ENCODE measurements at regions not wholly inside any gene's neighbourhood (a gene's known extent, or its start where the extent isn't known, plus 50 kb on each side); places are given as distances from the start of the nearest gene placed in this dataset.
"Not testable (repeated sequence)": the region's sequence is repeated elsewhere in the genome, so short reads cannot be mapped to it uniquely, and the experiment has no call there.

DNA sequence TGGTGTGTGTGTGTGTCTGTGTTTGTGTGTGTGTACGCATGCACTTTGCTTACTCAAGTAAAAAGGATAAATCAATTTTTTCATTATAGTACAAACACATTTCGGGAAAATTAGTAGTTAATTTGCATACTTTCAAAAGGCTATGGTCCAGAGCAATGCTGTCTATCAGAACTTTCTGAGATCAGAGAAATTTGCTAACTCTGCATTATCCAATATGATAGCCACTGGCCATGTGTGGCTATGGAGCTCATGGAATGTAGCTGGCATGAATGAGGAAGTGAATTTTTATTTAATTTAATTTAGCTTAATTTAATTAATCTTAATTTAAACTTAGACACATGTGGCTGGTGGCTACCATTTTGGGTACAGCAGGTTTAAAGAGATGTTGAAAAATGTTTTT lies 289.6 kb downstream of the MAT2B start:
- DNase-seq: no peak

DNA sequence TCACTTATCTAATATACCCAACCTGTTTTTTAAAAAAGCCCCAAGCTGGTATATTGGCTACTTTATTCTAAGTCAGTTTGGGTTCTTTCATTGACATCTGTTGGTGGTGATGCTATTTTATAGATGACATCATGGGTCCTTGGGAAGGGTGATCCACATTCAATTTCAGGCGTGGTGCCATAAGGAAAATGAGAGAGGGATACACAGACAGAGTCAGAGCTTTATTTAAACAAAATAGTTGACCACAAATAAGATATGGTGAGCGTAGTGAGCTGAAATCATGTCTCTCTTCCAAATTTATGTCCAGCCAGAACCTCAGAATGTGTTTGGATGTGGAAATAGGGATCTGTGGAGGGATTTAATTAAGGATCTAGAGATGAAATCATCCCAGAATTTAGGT lies 302.4 kb downstream of the MAT2B start:
- DNase-seq: no peak

DNA sequence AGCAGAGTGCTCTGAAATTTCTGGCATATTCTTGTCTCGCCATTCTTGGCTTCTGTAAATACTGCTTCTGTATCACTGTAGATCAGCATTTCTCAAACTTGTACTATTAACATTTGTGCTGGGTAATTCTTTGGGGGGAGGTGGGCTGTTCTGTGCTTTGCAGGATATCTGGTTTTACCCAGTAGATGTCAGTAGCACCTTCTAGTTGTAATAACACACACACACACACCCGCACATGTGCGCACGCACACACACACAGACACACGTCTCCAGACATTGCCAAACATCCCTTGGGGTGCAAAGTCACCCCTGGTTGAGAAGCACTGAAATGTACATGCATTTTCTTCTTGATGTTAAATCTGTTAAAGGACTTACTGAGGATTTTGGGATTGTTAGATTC lies 304.1 kb downstream of the MAT2B start:
- DNase-seq: peak; percentile 64

DNA sequence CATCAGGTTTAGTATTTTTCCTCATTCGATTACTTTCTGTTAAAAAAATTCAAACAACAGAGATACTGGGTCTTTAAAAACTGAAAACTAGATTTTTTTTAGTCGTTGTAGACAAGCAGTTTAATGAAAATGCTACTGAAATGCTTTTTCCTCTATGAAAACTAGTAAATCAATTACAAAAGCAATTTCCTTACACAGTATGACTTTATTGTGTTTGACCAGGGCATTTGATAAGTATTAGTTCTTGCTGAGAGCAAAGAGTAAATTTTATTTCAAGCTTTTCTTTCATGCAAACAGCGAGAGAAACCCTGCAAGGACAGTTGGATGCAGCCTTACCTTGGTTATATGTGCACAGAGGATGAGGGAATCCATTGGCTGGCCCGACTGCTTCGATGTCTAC lies 308.5 kb downstream of the MAT2B start:
- no peak for DNase-seq

DNA sequence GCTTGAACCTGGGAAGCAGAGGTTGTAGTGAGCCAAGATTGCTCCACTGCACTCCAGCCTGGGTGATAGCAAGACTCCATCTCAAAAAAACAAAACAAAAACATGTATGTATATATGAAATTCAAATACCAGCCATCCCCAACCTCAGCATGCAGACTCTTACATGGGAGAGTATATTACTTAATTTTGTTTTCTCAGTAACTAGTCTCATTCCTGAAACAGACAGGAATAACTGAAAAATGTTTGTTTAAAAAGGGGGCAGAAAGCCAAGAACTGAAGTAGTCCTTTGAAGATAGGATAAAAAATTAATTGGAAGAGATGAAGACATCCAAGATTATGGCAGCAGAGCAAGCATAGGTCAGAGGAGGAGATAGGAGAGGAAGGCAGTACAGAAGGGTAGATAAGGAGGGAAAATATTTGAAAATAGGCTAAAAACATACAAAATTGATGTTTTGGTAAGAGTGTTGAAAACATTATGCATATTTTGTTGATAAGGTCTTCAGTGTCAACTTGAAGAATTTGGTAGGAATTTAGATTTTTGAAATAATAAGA lies 309.9 kb downstream of the MAT2B start:
- no peak for DNase-seq

DNA sequence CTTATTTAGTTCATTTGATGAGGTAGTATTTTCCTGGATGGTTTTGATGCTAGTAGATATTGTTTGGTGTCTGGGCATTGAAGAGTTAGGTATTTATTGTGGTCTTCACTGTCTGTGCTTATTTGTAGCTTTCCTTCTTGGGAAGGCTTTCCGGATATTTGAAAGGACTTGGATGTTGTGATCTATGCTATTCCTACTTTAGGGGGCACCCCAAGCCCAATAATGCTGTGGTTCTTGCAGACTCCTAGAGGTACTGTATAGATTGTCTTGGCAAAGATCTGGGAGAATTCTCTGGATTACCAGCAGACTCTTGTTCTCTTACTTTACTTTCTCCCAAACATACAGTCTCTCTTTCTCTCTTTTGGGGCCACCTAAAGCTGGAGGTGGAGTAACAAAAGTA lies 315.7 kb downstream of the MAT2B start:
- no peak for DNase-seq

DNA sequence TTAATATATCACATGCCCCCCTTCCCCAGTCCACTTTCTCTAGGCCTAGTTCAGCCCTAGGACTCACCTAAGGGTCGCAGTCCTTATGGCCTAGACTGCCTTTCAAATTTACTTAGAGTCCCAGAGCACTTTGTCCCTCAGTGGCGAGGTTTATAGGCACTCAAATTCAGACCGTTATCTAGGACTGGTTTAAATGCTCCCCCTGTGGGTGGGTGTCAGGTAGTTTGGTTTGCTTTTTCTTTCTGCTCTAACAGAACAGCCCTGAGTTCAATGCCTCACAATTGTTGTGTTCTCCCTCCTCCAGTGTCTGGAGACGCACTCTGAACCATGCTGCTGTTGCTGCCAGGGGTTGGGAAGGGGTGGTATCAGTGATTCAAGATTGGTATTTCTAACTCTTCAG lies 317.1 kb downstream of the MAT2B start:
- no peak for DNase-seq

DNA sequence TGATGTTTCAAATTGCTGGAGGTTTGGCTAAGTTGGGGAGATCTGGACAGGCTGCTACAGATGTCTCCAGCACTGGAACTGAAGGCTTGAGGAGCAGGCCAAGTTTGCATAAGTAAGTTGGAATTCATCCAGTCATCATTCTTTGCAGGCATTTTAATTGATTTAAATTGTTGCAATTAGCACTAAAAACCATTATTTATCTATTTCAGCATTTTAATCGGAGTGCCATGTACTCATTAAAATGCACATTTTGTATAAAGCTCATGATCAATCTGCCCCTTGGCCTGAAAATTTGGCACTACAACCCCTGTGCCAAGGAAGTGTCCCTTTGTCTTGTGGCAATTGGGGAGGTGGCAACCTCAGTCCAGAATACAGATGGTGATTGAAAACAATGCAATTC lies 320.2 kb downstream of the MAT2B start:
- no peak for DNase-seq

DNA sequence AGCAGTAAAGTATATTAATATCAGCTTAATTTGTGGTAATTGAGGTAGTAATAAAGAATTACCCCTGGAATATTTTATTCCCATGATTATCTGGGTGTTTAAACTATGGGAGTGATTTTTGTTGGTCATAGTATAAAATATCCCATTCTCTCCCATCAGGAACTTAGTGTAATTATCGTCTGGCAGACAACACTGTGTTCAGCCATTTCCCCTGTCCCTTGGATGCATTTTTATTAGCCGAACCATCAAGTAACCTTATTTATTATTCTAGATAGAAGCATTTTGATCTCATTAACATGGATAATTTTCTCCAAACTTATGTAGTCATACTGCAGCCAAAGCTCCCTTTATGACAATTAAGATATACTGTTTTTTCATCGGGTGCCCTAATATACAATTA lies 320.8 kb downstream of the MAT2B start:
- no peak for DNase-seq

DNA sequence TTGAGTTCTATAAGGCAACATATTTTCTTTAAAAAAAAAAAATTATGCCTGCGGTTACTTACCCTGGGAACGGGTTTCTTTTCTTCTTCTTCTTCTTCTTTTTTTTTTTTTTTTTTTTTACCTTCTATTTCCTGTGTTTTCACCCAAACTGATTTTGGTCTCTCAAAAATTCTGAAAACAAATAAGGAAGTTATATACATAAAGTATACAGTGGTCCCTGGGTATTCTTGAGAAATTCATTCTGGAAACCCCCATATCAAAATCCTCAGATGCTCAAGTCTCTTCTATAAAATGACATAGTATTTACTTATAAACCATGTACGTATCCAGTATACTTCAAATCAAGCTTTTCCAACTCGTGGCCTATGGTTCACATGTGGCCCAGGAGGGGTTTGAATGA lies 326.7 kb downstream of the MAT2B start:
- DNase-seq: no peak

DNA sequence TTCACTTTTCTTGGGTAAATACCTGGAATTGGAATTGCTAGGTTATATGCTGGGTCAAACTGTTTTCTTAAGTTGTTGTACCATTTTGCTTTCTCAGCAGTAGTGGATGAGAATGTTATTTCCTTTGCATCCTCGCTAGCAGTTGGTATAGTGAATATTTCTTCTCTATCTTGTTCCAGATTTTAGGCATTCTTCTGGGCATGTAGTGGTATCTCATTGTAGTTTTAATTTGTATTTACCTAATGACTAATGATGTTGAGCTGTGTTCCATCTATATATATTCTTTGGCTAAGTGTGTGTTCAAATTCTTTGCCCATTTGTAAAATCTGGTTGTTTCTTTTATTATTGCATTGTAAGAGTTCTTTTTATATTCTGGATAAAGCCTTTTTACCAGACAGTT lies 333.3 kb downstream of the MAT2B start:
- DNase-seq: no peak

DNA sequence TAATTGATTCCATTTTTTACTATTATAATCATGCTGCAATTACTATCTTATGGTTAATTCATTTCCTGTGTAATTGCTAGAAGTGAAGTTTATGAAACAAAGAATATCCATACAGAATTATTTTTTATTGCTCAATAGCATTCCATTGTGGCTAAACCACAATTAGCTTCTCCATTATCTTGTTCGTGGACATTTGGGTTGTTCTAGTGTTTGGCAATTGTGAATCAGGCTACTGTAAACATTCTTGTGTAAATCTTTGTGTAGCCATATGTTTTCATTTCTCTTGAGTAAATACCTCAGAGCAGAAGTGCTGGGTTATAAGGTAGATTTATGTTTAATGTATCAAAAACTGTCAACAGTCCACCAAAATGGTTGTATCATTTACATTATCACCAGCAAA lies 341.1 kb downstream of the MAT2B start:
- DNase-seq: no peak

DNA sequence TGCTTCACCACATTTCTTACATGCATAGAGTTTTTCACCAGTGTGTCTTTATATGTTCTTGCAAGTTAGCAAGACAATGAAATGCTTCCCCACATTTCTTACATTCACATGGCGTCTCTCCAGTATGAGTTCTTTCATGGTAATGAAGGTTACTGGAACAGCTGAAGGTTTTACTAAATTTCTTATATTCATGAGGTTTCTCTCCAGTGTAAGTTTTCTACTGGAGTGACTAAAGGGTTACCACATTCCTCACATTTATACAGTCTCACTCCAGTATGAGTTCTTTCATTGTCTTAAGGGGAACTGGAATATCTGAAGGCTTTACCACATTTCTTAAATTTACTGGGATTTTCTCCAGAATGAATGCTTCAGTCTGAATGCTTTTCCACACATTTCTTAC lies 350.3 kb downstream of the MAT2B start:
- no peak for DNase-seq

DNA sequence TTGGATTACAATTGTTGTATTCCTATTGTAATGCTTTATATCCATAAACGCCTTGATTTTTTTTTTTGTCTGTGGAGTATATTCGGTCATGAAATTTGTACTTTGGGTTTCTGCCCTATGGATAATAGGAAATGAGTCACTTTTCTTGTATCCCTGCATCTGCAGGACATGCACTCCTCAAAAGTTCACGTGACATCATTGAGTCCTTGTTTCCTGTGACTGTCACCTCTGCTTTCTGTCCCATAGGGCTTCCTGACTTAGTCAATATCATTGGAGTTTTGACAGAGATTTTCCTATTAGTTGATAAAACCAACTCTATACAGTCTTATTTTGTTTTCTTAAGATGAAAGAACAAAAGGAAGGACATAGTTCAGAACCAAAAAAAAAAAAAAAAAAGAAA lies 356.3 kb downstream of the MAT2B start:
- DNase-seq: no peak

DNA sequence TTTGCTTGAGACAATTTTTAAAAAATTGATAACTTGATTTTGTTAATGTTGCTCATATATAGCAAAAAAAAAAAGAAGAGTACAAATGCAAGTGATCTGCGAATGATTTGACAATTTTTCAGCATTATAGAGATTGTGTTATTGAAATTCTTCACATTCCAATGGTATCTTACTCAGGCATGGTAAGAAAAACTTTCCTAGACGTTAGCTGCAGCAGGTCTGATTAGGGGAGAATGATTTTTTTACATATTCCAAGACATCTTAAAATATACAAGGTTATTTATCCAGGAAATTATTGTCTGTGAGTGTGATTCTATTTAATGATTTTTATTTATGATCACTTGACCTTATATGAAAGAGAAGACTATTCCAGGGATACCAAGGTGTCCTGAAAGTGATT lies 361.9 kb downstream of the MAT2B start:
- no peak for DNase-seq

DNA sequence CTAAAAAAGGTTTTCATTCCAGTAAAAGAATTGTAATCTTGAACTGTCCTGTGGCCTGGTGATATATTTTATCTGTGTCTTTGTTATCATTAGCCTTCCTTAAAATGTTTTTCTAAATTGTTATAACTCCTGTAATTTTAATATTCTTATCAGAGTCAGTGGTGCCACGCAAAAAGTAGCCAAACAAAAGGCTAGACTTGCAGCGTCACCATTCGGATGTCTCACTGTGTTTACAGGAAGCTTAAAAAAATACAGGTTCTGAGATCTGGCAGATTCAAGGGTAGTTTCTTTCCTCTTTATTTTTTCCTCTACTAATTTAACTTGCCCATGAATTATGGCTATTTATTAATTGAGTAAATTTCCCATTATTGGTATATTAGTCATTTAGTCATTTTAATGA lies 362.3 kb downstream of the MAT2B start:
- peak; percentile 9 for DNase-seq

DNA sequence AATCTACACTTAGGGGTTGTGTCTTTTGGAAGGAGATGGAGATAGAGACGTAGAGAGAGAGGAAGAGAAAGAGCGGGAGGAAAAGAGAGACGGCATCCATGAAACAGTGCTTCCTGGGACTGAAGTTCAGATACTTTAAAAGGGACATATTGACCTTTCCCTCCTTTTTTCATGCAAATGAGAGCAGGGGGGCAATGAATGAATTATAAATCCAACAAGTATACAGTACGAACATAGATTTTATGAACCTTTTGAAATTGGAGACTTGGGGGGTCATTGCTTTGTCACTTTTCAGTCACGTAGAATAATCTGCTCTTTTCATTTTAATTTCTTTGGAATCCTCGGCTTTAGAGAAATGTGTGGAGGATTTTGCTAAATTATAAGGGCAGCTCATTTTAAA lies 364.2 kb downstream of the MAT2B start:
- no peak for DNase-seq

DNA sequence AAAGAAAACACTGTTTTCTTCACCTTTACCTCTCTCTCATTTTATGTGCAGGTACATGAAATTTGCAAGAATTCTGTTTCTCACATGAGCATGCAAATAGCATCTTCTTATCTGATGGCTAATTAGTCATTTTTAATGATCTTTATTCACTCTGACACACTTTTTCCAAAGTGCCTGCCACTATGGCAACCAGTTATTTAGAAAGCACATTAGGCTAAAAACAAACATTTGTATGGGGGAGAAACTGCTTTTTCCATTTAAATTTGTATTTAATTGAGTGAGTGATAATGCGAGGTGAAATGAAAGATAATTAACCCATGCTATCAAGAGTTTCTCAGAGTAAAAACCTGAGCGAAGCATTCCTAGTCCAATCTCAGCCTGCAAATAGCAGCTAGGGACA lies 365.0 kb downstream of the MAT2B start:
- DNase-seq: no peak

DNA sequence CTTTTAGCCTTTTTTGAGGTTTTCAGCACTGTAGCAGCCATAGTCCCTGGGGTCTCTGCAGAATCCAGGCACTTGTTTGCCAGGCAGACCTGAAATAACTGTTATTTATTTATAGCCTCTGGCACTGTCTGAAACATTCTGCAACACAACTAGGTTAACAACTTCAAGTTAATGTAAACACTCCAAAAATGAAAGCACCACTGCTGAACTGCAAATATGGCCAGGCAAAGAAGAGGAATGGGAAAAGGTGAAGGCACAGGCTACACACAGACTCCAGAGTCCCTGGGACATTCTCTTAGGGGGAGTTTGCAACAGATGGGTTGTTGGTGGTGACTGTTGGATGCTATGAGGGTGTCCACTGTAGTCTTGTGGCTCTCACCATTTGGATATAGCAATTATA lies 369.0 kb downstream of the MAT2B start:
- DNase-seq: no peak

DNA sequence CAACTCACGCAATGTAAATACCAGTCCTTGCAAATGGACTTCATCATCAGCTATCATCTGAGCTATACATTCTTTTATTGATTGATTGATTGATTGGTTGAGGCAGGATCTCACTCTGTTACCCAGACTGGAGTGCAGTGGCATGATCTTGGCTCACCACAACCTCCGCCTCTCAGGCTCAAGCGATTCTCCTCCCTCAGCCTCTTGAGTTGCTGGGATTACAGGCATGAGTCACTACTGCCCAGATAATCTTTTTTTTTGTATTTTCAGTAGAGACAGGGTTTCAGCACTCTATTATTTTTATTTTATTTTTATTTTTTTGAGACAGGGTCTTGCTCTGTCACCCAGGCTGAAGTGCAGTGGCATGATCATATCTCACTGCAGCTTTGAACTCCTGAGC lies 369.5 kb downstream of the MAT2B start:
- DNase-seq: not testable (repeated sequence)

DNA sequence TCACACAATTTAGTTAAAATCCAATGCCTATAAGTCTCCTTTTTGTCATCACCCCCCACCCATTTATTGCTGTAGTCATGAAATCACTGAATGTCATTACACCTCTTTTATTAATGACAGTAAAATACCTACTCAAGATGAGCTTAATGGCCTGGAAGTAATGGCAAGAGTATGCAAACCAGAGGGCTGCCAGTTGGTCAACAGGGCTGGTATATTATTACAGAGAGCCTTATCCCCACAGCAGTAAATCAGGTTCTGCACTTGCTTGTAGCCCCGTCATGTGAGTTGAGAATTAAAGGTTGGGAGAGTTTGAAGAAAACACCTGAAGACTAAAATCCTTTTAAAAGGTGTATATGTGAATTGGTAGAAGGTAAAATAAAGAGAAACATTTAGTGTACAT lies 372.4 kb downstream of the MAT2B start:
- no peak for DNase-seq

DNA sequence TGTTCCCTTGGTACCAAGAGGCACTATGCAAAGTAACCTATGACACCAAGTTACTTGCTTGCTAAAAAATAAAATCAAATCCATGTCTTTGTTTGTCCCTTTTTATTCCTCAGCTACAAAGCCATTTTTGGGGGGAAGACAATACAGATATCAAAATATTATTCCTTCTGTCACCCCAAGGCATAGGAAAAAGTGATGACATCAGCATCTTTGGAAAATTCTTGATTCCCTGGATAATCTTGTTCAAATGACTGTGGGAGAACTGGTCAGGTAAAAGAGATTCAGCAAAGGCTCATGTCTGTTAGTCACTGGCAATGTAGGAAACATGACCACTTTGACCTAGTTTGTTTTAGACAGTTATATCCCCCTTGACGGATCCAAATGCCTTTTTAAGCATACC lies 373.1 kb downstream of the MAT2B start:
- no peak for DNase-seq

DNA sequence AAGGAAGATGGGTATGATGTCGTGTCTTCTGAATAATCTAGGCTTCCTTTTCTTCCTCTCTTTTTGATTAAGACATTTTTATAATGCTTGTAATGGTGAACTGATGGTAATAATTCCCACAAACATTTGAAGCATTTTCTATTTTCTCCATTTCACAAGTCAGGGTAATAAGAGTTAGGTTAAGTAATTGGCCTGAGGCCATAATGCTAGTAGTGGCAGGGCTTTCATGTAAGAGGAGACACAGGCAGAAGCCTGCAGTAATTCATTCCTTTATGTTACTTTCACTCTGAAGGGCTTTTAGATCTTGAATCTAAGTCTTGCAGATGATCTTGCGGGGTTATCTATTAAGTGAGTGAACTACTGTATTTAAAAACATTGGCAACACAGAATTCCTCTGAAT lies 374.9 kb downstream of the MAT2B start:
- no peak for DNase-seq

DNA sequence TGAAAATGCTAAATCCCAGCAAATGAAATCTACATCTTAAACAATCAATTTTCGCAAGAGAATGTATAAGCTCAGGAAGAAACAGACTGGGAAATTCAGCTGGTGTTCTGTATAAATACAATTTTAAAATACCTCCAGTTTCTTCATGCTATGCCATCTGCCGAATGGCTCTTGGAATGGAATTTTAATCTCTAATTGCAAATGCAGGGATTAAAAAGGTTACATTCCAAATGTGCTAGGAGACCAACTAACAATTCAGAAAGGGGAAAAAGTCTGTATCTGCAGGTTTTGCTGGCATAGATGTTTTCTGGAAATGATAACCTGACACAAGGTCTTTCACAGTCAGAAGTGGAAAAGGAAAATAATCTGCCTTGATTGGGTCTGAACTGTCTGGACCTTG lies 379.7 kb downstream of the MAT2B start:
- no peak for DNase-seq

DNA sequence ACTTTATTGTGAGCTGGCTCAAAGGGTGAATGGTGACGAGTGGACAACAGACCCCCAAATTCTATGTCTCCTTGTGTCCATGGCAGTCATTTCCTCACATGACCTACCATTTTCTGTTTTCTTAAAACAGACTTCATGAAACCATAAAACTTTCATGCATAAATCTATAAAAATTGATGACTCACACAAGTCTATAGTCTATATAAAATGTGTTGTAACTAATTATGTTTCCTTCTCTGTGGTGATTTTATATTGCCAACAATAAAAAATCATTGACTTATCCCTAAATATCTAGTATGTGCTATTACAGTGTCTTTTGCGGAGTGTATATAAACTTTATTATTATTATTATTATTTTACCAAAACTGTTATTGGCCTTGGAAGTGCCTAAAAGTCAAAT lies 382.4 kb downstream of the MAT2B start:
- no peak for DNase-seq

DNA sequence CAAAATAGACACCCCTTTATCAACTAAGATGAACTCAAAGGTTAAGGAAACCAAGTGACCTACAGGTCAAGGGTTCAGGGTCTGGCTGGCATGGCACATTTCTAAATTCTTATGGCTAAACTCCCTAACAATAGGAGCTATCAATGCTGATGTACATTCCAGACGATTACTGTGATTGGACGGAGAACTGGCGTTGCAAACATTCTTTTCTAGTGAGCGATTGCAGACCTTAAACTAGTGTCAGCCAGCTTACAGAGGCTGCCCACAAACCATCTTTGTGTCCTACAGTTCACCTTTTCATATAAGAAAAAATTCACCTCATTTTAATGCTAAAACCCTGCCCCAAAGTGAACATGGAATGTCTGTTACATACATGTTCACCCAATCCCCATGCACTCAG lies 382.9 kb downstream of the MAT2B start:
- no peak for DNase-seq
